ENCODE measurements at regions not wholly inside any gene's neighbourhood (a gene's known extent, or its start where the extent isn't known, plus 50 kb on each side); places are given as distances from the start of the nearest gene placed in this dataset.

DNA sequence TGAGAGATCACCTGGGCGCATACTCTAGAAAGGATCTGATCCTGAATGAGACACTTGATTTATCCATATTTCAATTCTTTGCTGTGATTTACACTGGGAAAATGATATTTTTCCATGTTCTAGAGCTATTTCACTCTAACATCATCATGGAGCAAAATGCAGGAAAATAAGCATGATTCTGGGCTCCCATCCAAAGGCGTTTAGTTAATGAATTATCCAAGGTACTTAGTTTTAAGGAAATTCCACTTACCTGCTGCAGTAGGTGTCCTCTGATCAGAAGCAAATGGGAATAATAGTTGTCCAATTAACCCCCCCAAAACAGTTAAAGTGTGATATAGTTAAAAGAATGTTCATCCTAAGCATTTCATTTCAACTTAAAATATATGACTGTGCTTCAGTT lies 204.5 kb upstream of the PRKD1 start:
- TF ChIP-seq, protein P1, sequence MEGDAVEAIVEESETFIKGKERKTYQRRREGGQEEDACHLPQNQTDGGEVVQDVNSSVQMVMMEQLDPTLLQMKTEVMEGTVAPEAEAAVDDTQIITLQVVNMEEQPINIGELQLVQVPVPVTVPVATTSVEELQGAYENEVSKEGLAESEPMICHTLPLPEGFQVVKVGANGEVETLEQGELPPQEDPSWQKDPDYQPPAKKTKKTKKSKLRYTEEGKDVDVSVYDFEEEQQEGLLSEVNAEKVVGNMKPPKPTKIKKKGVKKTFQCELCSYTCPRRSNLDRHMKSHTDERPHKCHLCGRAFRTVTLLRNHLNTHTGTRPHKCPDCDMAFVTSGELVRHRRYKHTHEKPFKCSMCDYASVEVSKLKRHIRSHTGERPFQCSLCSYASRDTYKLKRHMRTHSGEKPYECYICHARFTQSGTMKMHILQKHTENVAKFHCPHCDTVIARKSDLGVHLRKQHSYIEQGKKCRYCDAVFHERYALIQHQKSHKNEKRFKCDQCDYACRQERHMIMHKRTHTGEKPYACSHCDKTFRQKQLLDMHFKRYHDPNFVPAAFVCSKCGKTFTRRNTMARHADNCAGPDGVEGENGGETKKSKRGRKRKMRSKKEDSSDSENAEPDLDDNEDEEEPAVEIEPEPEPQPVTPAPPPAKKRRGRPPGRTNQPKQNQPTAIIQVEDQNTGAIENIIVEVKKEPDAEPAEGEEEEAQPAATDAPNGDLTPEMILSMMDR (IDR thresholded peaks at IDR 0.05) = no peak
- TF ChIP-seq POLR2A (IDR thresholded peaks at IDR 0.05) = no peak
